Lung (tissue), 11 donors: ENCODE measurements at regions not wholly inside any gene's neighbourhood (a gene's known extent, or its start where the extent isn't known, plus 50 kb on each side); places are given as distances from the start of the nearest gene placed in this dataset.

Experiments
- ATAC-seq: fragments of 200-7000 bp; cut with Tn5 transposase; one replicate; pipeline ENCODE4 v1.9.1; 2020; ENCODE audit warnings: moderate number of reproducible peaks; ENCODE audit not compliant: insufficient read depth, low FRiP score
- DNase-seq, 3 donors: peaks; one replicate each; pipeline ENCODE4 v3.0.0-alpha.2; 2013 to 2017
- H3K27ac ChIP-seq, 2 donors: one replicate each; pipeline ENCODE4 v1.5.1; 2013; ENCODE audit warnings: mild to moderate bottlenecking in 2 of 2, moderate library complexity in 2 of 2, control low read depth in 1 of 2, inconsistent platforms in 1 of 2, low read depth in 1 of 2, low read length in 1 of 2
- H3K27me3 ChIP-seq, 3 donors: one replicate each; pipeline ENCODE4 v1.5.1; 2013; ENCODE audit warnings: low read length in 2 of 3; ENCODE audit not compliant: control insufficient read depth in 3 of 3, insufficient read depth in 3 of 3
- H3K36me3 ChIP-seq, 4 donors: one replicate each; pipeline ENCODE4 v1.5.1; 2013; ENCODE audit warnings: low read length in 4 of 4, mild to moderate bottlenecking in 1 of 4, moderate library complexity in 1 of 4; ENCODE audit not compliant: control insufficient read depth in 4 of 4, insufficient read depth in 4 of 4
- H3K4me1 ChIP-seq, 5 donors: one replicate each; pipeline ENCODE4 v1.5.1; 2013; ENCODE audit warnings: low read length in 5 of 5, mild to moderate bottlenecking in 2 of 5, moderate library complexity in 1 of 5; ENCODE audit not compliant: control insufficient read depth in 5 of 5, insufficient read depth in 5 of 5
- H3K4me3 ChIP-seq: one replicate; pipeline ENCODE4 v1.5.1; 2013; ENCODE audit warnings: mild to moderate bottlenecking, control low read depth, moderate library complexity
- H3K9ac ChIP-seq, 2 donors: one replicate each; pipeline ENCODE4 v1.5.1; 2013; ENCODE audit warnings: low read length in 2 of 2, control low read depth in 1 of 2; ENCODE audit not compliant: insufficient read depth in 1 of 2
- H3K9me3 ChIP-seq, 4 donors: one replicate each; pipeline ENCODE4 v1.5.1; 2013; ENCODE audit warnings: low read length in 3 of 4, mild to moderate bottlenecking in 1 of 4, moderate library complexity in 1 of 4; ENCODE audit not compliant: control insufficient read depth in 4 of 4, insufficient read depth in 3 of 4
- WGBS, 2 donors: extraction: QIAGEN DNeasy Blood & Tissue Kit; methylation state at CpG; one replicate each; pipeline ENCODE4 v1.1.7; 2013; 5-methylcytosine and 5-hydroxymethylcytosine counted together
- TF ChIP-seq, protein P1 (sequence below): IDR thresholded peaks from 2 replicates; pipeline ENCODE4 v1.5.1; 2012; ENCODE audit warnings: mild to moderate bottlenecking; ENCODE audit errors: control extremely low read depth, extremely low read depth
- donor health status: control.
- donor health status: control.
- donor health status: Bipolar disorder and iron deficiency.
- donor health status: healthy.
- donor health status: DM: yes; HTN: yes; CAD: no.

DNA sequence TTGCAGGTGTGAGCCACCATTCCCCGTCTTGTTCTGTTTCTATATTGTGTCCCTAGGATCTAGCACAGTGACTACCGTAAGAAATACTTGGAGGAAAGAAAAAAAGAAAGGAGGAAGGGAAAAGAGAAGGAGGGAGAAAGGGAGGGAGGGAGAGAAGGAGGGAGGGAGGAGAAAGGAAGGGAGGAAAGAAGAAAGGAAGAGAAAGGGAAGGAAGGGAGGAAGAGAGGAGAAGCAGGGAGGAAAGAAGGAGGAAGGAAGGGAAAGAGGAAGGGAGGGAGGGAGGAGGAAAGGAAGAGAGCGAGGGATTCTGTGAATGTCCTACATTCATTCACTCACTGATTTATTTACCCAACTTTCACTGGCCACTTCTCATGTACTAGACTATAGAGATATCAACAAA, 178.4 kb downstream of the MAFB start:
- TF ChIP-seq, protein P1, sequence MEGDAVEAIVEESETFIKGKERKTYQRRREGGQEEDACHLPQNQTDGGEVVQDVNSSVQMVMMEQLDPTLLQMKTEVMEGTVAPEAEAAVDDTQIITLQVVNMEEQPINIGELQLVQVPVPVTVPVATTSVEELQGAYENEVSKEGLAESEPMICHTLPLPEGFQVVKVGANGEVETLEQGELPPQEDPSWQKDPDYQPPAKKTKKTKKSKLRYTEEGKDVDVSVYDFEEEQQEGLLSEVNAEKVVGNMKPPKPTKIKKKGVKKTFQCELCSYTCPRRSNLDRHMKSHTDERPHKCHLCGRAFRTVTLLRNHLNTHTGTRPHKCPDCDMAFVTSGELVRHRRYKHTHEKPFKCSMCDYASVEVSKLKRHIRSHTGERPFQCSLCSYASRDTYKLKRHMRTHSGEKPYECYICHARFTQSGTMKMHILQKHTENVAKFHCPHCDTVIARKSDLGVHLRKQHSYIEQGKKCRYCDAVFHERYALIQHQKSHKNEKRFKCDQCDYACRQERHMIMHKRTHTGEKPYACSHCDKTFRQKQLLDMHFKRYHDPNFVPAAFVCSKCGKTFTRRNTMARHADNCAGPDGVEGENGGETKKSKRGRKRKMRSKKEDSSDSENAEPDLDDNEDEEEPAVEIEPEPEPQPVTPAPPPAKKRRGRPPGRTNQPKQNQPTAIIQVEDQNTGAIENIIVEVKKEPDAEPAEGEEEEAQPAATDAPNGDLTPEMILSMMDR: no peak
- H3K36me3 ChIP-seq: no peaks in the 10 kb centered on the region
- DNase-seq (no peak), ATAC-seq (no peak)
- no peaks in the 10 kb centered on the region for H3K9me3 ChIP-seq
- H3K4me1 ChIP-seq: no peaks in the 10 kb centered on the region
- 81 to 87% methylated on average over 3 of the region's 3 CpGs for WGBS, 2 donors
- no peak overlapping the region for H3K4me3 ChIP-seq
- no peak overlapping the region for H3K9ac ChIP-seq
- no peak overlapping the region for H3K27ac ChIP-seq
- H3K27me3 ChIP-seq: no peaks in the 10 kb centered on the region

DNA sequence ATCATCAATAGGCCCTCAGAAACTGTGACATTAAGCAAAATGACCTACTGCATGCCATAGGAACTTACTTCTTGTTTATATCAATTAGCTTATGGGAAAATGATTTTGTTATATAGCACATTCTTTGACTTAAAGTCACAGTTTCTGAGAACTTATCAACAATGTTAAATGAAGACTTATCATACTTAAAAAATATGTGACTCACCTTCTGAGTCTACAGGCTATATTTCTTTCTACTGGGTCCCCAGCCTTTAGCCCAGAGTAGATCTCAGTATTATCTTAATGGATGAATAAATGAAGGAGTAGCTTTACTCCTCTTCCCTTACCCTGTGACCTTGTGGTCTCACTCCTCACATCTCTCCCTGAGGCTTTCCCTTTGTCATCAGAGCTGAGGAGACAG, 180.2 kb downstream of the MAFB start:
- TF ChIP-seq, protein P1: no peak
- Histone ChIP-seq H3K9me3 (no peaks in the 10 kb centered on the region), H3K27ac (no peak overlapping the region), H3K4me1 (no peaks in the 10 kb centered on the region), H3K4me3 (no peak overlapping the region), H3K9ac (no peak overlapping the region), H3K27me3 (no peaks in the 10 kb centered on the region), H3K36me3 (no peaks in the 10 kb centered on the region)
- DNase-seq (no peak), ATAC-seq (no peak)

DNA sequence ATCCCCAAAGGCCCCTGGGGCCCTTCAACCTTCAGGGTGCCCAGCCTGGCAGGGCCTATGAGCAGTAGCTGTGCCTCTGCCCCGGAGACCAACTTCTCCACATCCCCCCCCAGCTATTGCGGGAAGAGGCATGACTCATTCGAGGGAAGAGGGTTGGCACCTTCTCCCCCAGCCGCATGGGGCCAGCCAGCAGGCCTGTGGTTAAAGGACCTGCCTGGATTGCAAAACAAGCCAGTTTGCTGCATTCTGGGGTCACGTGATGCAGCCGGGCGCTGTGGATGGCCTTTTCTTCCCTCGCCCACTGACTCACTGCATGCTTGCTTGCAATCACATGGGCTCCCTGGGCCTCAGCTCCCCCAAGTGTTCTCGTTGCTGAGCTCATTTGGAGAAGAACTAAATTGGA, 182.5 kb downstream of the MAFB start:
- WGBS, 2 donors: 22 to 28% methylated on average over 9 of the region's 9 CpGs
- TF ChIP-seq, protein P1: no peak
- ATAC-seq (peak; percentile 94), DNase-seq (peak; percentile 29 to 50 (median 41))
- Histone ChIP-seq H3K27ac (peak overlapping the region in 1 of 2 donors; percentile 32), H3K4me1 (no peaks in the 10 kb centered on the region), H3K27me3 (no peaks in the 10 kb centered on the region), H3K9ac (no peak overlapping the region), H3K36me3 (no peaks in the 10 kb centered on the region), H3K9me3 (no peaks in the 10 kb centered on the region), H3K4me3 (no peak overlapping the region)

DNA sequence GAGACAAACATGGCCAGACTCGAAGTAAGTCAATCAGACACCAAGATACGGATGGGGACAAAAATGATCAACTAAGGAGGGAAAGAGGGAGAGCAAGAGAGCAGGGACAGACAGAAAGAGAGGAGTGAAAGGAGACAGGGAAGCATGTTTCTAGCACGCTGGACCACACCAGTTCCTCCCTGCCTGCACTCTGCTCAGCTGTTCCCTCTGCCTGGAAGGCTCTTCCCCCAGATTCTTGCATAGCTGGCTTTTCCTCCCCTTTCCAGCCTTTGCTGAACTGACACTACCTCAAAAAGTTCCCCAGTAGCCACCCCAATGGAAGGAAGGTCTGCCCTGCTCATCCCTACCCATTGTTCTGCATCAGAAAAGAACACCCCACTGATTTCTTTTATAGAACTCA, 185.9 kb downstream of the MAFB start:
- TF ChIP-seq, protein P1: no peak
- Histone ChIP-seq H3K9me3 (peaks cover 0 to 2% (median 0%) of the 10 kb centered on the region in 4 donors), H3K36me3 (no peaks in the 10 kb centered on the region), H3K4me1 (peaks cover 0 to 2% (median 0%) of the 10 kb centered on the region in 5 donors), H3K27ac (no peak overlapping the region), H3K9ac (no peak overlapping the region), H3K27me3 (no peaks in the 10 kb centered on the region), H3K4me3 (no peak overlapping the region)
- DNase-seq: no peak
- WGBS, 2 donors: 66 to 68% methylated on average over 3 of the region's 3 CpGs
- ATAC-seq: no peak
